CD4-positive, alpha-beta T cell (primary cell): ENCODE measurements at regions not wholly inside any gene's neighbourhood (a gene's known extent, or its start where the extent isn't known, plus 50 kb on each side); places are given as distances from the start of the nearest gene placed in this dataset.

Source experiments
- ATAC-seq: fragments of 200-7000 bp; cut with Tn5 transposase; one replicate; pipeline ENCODE4 v1.10.0; 2022; ENCODE audit warnings: mild to moderate bottlenecking; ENCODE audit not compliant: poor library complexity
- CTCF ChIA-PET: fragments of 350-600 bp; sonication (Branson Sonifier 250); formaldehyde crosslinking; loops from one replicate; lab custom pipeline; 2021; ENCODE audit warnings: antibody characterized with exemption, inconsistent platforms; lab: Charles Lee
- POLR2A ChIA-PET: fragments of 350-600 bp; sonication (Branson Sonifier 250); formaldehyde crosslinking; loops from one replicate; lab custom pipeline; 2021; ENCODE audit warnings: antibody characterized with exemption, inconsistent platforms; lab: Charles Lee
- DNase-seq, 14 experiments: peaks; one replicate each; pipeline ENCODE4 v3.0.0-alpha.2; 2013 to 2020; ENCODE audit warnings: mixed read lengths in 2 of 14
- H3K27ac ChIP-seq, 2 donors: one replicate each; pipeline versions ENCODE4 v1.5.1 to v1.7.0; 2013; ENCODE audit warnings: low read length in 2 of 2, low read depth in 1 of 2, mild to moderate bottlenecking in 1 of 2
- H3K27me3 ChIP-seq, 2 experiments: 1 replicate in 1 of 2; 2 replicates in 1 of 2; pipeline versions ENCODE4 v1.6.1 to v1.7.0; 2013; ENCODE audit warnings: low read length in 2 of 2, control low read depth in 1 of 2, mild to moderate bottlenecking in 1 of 2, moderate library complexity in 1 of 2; ENCODE audit not compliant: insufficient read depth in 2 of 2, control insufficient read depth in 1 of 2
- H3K36me3 ChIP-seq: one replicate; pipeline ENCODE4 v1.6.1; 2013; ENCODE audit warnings: low read length, control low read depth; ENCODE audit not compliant: insufficient read depth
- H3K4me1 ChIP-seq: one replicate; pipeline ENCODE4 v1.6.1; 2013; ENCODE audit warnings: low read length, control low read depth; ENCODE audit not compliant: insufficient read depth
- H3K4me3 ChIP-seq: one replicate; pipeline ENCODE4 v1.5.1; 2013; ENCODE audit warnings: mild to moderate bottlenecking, low read length, moderate library complexity
- H3K9me3 ChIP-seq, 2 experiments: 1 replicate in 1 of 2; 2 replicates in 1 of 2; pipeline versions ENCODE4 v1.6.1 to v1.7.0; 2013; ENCODE audit warnings: low read length in 2 of 2, mild to moderate bottlenecking in 2 of 2, control low read depth in 1 of 2, moderate library complexity in 1 of 2; ENCODE audit not compliant: control insufficient read depth in 1 of 2, insufficient read depth in 1 of 2
- H3K27ac Mint-ChIP-seq: one replicate; pipeline ENCODE4 v1.8.0; 2020; ENCODE audit warnings: mixed read lengths
- H3K27me3 Mint-ChIP-seq: one replicate; pipeline ENCODE4 v1.8.0; 2021; ENCODE audit warnings: mixed read lengths
- H3K36me3 Mint-ChIP-seq: one replicate; pipeline ENCODE4 v1.8.0; 2021; ENCODE audit warnings: low read depth, mixed read lengths
- H3K4me1 Mint-ChIP-seq: one replicate; pipeline ENCODE4 v1.8.0; 2021; ENCODE audit warnings: low read depth, mixed read lengths
- H3K4me3 Mint-ChIP-seq: one replicate; pipeline ENCODE4 v1.8.0; 2020; ENCODE audit warnings: mild to moderate bottlenecking, mixed read lengths
- H3K9me3 Mint-ChIP-seq: one replicate; pipeline ENCODE4 v1.8.0; 2020; ENCODE audit warnings: mixed read lengths
- CTCF ChIP-seq: fragments of 200-600 bp; IDR thresholded peaks from one replicate; pipeline ENCODE4 v1.8.0; 2022; ENCODE audit warnings: antibody characterized with exemption, mild to moderate bottlenecking
- intact Hi-C, 2 experiments: fragments of 100-400 bp; cut with DNase I in 1 of 2; cut with micrococcal nuclease in 1 of 2; formaldehyde crosslinking; loops; one replicate each; pipeline versions ENCODE4 v1.15.1 to v1.9.0; 2023 to 2025; cut with DNase I, micrococcal nuclease

DNA sequence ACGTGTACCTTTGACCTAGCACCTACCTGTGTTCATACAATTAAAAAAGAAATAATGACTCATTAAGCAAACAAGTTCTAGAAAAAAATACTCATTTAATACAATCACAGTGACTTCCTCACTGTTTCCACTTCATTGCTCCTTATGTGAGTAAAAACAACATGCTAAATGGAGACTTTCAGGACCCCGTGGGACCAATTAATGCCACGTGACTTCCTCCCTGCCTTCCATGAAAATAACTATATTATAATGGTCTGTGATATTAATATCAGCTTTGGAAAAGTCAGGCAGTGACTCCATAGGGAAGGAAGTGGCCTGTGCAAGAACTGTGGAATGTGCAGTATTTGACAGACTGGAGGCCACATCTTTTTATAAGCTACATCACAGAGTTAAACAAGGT, 337.8 kb downstream of the HLX start:
- no peak overlapping the region for H3K4me3 Mint-ChIP-seq
- CTCF ChIA-PET: no interaction called here
- H3K27me3 Mint-ChIP-seq: no peaks in the 10 kb centered on the region
- Histone ChIP-seq H3K27ac (no peak overlapping the region), H3K27me3 (no peaks in the 10 kb centered on the region), H3K9me3 (no peaks in the 10 kb centered on the region), H3K36me3 (no peaks in the 10 kb centered on the region), H3K4me3 (no peak overlapping the region), H3K4me1 (no peaks in the 10 kb centered on the region)
- no peak for DNase-seq
- peaks cover 3% of the 10 kb centered on the region for H3K9me3 Mint-ChIP-seq
- TF ChIP-seq CTCF: no peak
- intact Hi-C loops: no loop called here
- POLR2A ChIA-PET: no interaction called here
- no peaks in the 10 kb centered on the region for H3K4me1 Mint-ChIP-seq
- no peak overlapping the region for H3K27ac Mint-ChIP-seq
- no peak for ATAC-seq
- H3K36me3 Mint-ChIP-seq: no peaks in the 10 kb centered on the region

DNA sequence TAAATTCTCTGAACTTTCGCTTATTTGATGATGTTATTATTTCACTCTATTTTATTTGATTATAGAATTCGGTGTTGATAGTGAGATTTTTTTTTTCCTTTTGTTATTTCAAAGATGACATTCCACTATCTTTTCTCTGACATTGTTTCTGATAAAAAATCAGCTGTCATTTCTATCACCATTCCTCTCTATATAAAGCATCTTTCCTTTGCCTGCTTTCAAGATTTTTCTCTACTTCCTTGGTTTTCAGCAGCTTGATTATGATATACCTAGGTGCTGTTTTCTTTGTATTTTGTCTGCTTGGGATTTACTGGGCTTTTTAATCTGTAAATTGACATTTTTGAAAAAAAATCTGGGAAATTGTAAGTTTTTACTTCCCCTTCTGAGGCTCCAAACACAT, 344.0 kb downstream of the HLX start:
- Histone ChIP-seq H3K4me1 (no peaks in the 10 kb centered on the region), H3K27me3 (no peaks in the 10 kb centered on the region), H3K36me3 (no peaks in the 10 kb centered on the region), H3K9me3 (peaks cover 0 to 9% of the 10 kb centered on the region in 2 experiments), H3K27ac (no peak overlapping the region), H3K4me3 (no peak overlapping the region)
- ChIA-PET POLR2A (no interaction called here), CTCF (no interaction called here)
- Mint-ChIP-seq H3K4me3 (no peak overlapping the region), H3K36me3 (no peaks in the 10 kb centered on the region), H3K4me1 (no peaks in the 10 kb centered on the region), H3K27me3 (peaks cover 11% of the 10 kb centered on the region), H3K27ac (no peak overlapping the region), H3K9me3 (peaks cover 19% of the 10 kb centered on the region)
- intact Hi-C loops: no loop called here
- TF ChIP-seq CTCF: no peak
- no peak for ATAC-seq
- no peak for DNase-seq

GRCh38 chr1:221227460-221227859, 348.2 kb downstream of the HLX start:
- Mint-ChIP-seq H3K36me3 (no peaks in the 10 kb centered on the region), H3K4me1 (no peaks in the 10 kb centered on the region), H3K27ac (no peak overlapping the region), H3K27me3 (peaks cover 14% of the 10 kb centered on the region), H3K9me3 (peaks cover 16% of the 10 kb centered on the region), H3K4me3 (no peak overlapping the region)
- POLR2A ChIA-PET: no interaction called here
- TF ChIP-seq CTCF: no peak
- Histone ChIP-seq H3K4me3 (no peak overlapping the region), H3K27me3 (peaks cover 0 to 2% of the 10 kb centered on the region in 2 experiments), H3K27ac (no peak overlapping the region), H3K4me1 (no peaks in the 10 kb centered on the region), H3K36me3 (no peaks in the 10 kb centered on the region), H3K9me3 (peaks cover 0 to 9% of the 10 kb centered on the region in 2 experiments)
- DNase-seq (no peak), ATAC-seq (no peak)
- CTCF ChIA-PET: no interaction called here
- intact Hi-C loops: no loop called here
